ENCODE measurements at regions not wholly inside any gene's neighbourhood (a gene's known extent, or its start where the extent isn't known, plus 50 kb on each side); places are given as distances from the start of the nearest gene placed in this dataset.
A peak's percentile ranks its signal among the peaks of the same experiment; 100 is the strongest.

DNA sequence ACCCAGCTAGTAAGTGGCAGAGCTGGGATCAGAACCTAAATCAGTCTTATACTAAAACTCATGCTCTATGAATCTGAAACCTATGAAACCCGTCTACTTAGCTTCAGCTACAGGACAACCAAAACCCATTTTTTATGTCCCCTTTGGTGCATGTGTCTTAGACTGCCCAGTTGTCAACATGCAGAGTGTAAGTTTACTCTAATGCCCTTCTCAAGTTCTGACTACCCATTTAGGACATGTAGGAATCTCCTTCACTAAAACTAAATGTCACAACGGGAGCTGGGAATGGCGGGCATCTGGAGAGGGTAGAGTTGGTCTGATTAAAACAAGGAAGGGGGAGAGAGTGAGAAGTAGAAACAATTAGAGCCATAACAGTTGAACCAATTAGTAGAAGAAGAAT lies 167.9 kb upstream of the UBASH3B start:
- Histone ChIP-seq H3K36me3 (ENCODE audit: control insufficient read depth, insufficient read depth, low read length) (no peaks in the 10 kb centered on the region), H3K9ac (ENCODE audit: low read depth, low read length) (no peak overlapping the region), H3K27me3 (ENCODE audit: control insufficient read depth, insufficient read depth, low read length) (no peaks in the 10 kb centered on the region), H3K9me3 (ENCODE audit: control insufficient read depth, insufficient read depth, low read length) (no peaks in the 10 kb centered on the region), H3K4me1 (ENCODE audit: control insufficient read depth, insufficient read depth, low read length) (no peaks in the 10 kb centered on the region), H3K4me3 (ENCODE audit: low read depth, low read length) (no peak overlapping the region)

DNA sequence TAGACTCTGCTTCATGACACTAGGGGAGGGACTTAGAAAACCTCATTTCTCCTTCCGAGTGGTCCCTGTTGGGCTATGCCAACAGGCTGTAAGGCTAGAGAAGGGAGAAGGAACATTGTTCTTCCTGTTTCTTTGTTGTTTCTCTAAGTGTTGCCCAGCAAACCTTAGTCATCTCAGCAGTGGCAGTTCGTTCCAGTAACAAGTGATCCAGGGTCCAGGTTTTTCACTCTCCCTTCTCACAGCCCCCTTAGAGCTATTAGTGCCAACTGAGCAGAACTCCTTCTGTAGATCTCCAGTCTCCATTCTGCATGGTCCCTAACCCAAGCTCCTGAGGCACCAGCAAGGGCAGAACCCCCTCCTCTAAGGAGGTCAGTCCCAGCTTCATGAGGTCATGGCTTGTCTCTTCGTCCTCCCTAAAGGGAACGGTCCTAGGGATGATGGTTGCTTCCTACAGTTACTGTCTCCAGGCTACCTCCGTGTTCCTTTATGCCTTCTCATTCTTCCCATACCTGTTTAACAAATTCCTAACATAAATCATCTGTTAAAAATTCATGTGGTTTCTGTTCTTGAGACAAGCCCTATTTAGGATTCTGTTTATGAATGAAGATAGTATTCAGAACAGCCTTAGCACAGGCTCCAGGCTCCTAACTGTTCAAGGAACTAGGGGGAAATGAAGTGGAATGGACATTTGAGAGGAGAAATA lies 168.6 kb upstream of the UBASH3B start:
- Histone ChIP-seq H3K4me1 (ENCODE audit: control insufficient read depth, insufficient read depth, low read length) (no peaks in the 10 kb centered on the region), H3K36me3 (ENCODE audit: control insufficient read depth, insufficient read depth, low read length) (no peaks in the 10 kb centered on the region), H3K4me3 (ENCODE audit: low read depth, low read length) (no peak overlapping the region), H3K9me3 (ENCODE audit: control insufficient read depth, insufficient read depth, low read length) (no peaks in the 10 kb centered on the region), H3K9ac (ENCODE audit: low read depth, low read length) (no peak overlapping the region), H3K27me3 (ENCODE audit: control insufficient read depth, insufficient read depth, low read length) (no peaks in the 10 kb centered on the region)

GRCh38 chr11:122478986-122479385 lies 176.5 kb upstream of the UBASH3B start:
- no peaks in the 10 kb centered on the region for H3K36me3 ChIP-seq (ENCODE audit: control insufficient read depth, insufficient read depth, low read length)
- no peaks in the 10 kb centered on the region for H3K27me3 ChIP-seq (ENCODE audit: control insufficient read depth, insufficient read depth, low read length)
- H3K4me3 ChIP-seq (ENCODE audit: low read depth, low read length), result no peak overlapping the region
- no peak overlapping the region for H3K9ac ChIP-seq (ENCODE audit: low read depth, low read length)
- H3K9me3 ChIP-seq (ENCODE audit: control insufficient read depth, insufficient read depth, low read length), result no peaks in the 10 kb centered on the region
- H3K4me1 ChIP-seq (ENCODE audit: control insufficient read depth, insufficient read depth, low read length), result no peaks in the 10 kb centered on the region

DNA sequence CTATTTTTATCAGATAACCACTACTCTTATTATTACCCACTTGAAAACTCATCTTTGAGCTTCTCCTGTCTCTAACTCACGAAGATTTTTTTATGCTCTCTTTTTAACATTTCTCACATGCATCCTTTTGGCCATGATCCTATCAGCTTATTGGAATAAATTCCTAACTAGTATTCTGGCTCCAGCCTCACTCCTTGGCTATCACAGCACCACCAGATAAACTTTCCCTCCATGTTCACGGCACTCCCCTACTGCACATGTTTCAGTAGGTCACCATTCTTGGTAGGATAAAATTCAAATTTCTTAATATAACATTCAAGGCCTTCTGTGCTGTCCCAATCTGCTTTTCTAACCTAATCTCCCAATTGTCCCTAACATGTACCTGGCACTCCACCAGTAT lies 186.6 kb upstream of the UBASH3B start:
- Histone ChIP-seq H3K4me1 (ENCODE audit: control insufficient read depth, insufficient read depth, low read length) (no peaks in the 10 kb centered on the region), H3K4me3 (ENCODE audit: low read depth, low read length) (no peak overlapping the region), H3K27me3 (ENCODE audit: control insufficient read depth, insufficient read depth, low read length) (no peaks in the 10 kb centered on the region), H3K9ac (ENCODE audit: low read depth, low read length) (no peak overlapping the region), H3K36me3 (ENCODE audit: control insufficient read depth, insufficient read depth, low read length) (no peaks in the 10 kb centered on the region), H3K9me3 (ENCODE audit: control insufficient read depth, insufficient read depth, low read length) (no peaks in the 10 kb centered on the region)

DNA sequence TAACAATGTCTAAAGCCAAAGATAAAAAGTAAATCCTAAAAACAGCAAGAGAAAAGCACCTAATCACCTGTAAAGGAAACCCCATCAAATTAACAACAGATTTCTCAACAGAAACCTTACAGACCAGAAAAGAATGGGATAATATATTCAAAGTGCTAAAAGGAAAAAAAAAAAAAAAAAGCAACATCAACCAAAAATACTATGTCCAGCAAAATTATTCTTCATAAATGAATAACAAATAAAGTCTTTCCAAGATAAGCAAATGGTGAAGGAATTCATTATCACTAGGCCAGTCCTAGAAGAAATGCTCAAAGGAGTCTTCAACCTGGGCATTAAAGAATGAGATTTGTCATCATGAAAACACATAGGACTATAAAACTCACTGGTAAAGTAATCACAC lies 192.0 kb upstream of the UBASH3B start:
- Histone ChIP-seq H3K36me3 (ENCODE audit: control insufficient read depth, insufficient read depth, low read length) (no peaks in the 10 kb centered on the region), H3K4me3 (ENCODE audit: low read depth, low read length) (no peak overlapping the region), H3K9me3 (ENCODE audit: control insufficient read depth, insufficient read depth, low read length) (no peaks in the 10 kb centered on the region), H3K4me1 (ENCODE audit: control insufficient read depth, insufficient read depth, low read length) (no peaks in the 10 kb centered on the region), H3K27me3 (ENCODE audit: control insufficient read depth, insufficient read depth, low read length) (no peaks in the 10 kb centered on the region), H3K9ac (ENCODE audit: low read depth, low read length) (no peak overlapping the region)

GRCh38 chr11:122459064-122459463 lies 196.5 kb upstream of the UBASH3B start:
- no peaks in the 10 kb centered on the region for H3K4me1 ChIP-seq (ENCODE audit: control insufficient read depth, insufficient read depth, low read length)
- no peak overlapping the region for H3K4me3 ChIP-seq (ENCODE audit: low read depth, low read length)
- H3K36me3 ChIP-seq (ENCODE audit: control insufficient read depth, insufficient read depth, low read length), result no peaks in the 10 kb centered on the region
- no peaks in the 10 kb centered on the region for H3K9me3 ChIP-seq (ENCODE audit: control insufficient read depth, insufficient read depth, low read length)
- H3K9ac ChIP-seq (ENCODE audit: low read depth, low read length), result no peak overlapping the region
- no peaks in the 10 kb centered on the region for H3K27me3 ChIP-seq (ENCODE audit: control insufficient read depth, insufficient read depth, low read length)

DNA sequence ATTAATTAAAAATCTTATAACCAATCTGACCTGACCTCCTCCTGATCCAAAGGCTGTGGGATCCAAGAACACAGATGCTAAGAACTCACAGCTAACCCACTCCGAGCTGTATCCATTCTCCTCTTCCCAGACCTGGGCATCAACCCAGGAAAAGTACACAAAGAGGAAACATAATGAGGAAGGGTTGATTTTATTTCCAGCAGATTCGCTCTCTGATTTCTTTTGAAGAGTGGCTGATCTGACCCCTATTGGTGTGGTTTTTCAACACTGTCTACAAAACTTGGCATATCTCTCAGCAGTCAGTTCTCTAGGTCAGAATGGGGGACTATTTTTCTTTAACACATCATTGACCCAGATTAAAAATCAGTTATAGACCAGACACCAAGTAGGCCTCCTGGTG lies 201.9 kb upstream of the UBASH3B start:
- Histone ChIP-seq H3K36me3 (ENCODE audit: control insufficient read depth, insufficient read depth, low read length) (no peaks in the 10 kb centered on the region), H3K4me3 (ENCODE audit: low read depth, low read length) (no peak overlapping the region), H3K27me3 (ENCODE audit: control insufficient read depth, insufficient read depth, low read length) (no peaks in the 10 kb centered on the region), H3K9me3 (ENCODE audit: control insufficient read depth, insufficient read depth, low read length) (no peaks in the 10 kb centered on the region), H3K9ac (ENCODE audit: low read depth, low read length) (no peak overlapping the region), H3K4me1 (ENCODE audit: control insufficient read depth, insufficient read depth, low read length) (no peaks in the 10 kb centered on the region)

GRCh38 chr11:122451911-122452310 lies 203.6 kb upstream of the UBASH3B start:
- Histone ChIP-seq H3K4me3 (ENCODE audit: low read depth, low read length) (no peak overlapping the region), H3K4me1 (ENCODE audit: control insufficient read depth, insufficient read depth, low read length) (no peaks in the 10 kb centered on the region), H3K9me3 (ENCODE audit: control insufficient read depth, insufficient read depth, low read length) (no peaks in the 10 kb centered on the region), H3K9ac (ENCODE audit: low read depth, low read length) (no peak overlapping the region), H3K27me3 (ENCODE audit: control insufficient read depth, insufficient read depth, low read length) (no peaks in the 10 kb centered on the region), H3K36me3 (ENCODE audit: control insufficient read depth, insufficient read depth, low read length) (no peaks in the 10 kb centered on the region)

DNA sequence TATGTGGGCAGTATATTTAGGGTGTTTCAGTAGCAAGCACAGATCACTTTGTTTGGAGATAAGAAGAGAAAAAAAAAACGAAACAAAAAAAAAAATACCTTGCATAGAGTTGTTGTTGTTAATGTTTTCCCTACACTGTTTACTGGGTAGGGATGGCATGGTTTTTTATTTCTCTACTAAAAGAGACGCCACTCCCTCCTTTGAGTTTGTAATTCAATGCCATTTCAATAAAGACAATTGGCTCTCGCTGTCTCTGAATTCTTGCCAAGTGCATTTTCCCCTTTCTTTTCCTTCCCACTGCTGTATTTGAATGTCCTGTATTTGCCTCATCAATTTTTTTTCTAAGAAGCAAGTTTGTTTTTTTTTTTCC lies 213.9 kb upstream of the UBASH3B start:
- Histone ChIP-seq H3K36me3 (ENCODE audit: control insufficient read depth, insufficient read depth, low read length) (no peaks in the 10 kb centered on the region), H3K4me1 (ENCODE audit: control insufficient read depth, insufficient read depth, low read length) (peaks cover 22% of the 10 kb centered on the region), H3K4me3 (ENCODE audit: low read depth, low read length) (peak overlapping the region; percentile 15), H3K27me3 (ENCODE audit: control insufficient read depth, insufficient read depth, low read length) (no peaks in the 10 kb centered on the region), H3K9me3 (ENCODE audit: control insufficient read depth, insufficient read depth, low read length) (no peaks in the 10 kb centered on the region), H3K9ac (ENCODE audit: low read depth, low read length) (no peak overlapping the region)

DNA sequence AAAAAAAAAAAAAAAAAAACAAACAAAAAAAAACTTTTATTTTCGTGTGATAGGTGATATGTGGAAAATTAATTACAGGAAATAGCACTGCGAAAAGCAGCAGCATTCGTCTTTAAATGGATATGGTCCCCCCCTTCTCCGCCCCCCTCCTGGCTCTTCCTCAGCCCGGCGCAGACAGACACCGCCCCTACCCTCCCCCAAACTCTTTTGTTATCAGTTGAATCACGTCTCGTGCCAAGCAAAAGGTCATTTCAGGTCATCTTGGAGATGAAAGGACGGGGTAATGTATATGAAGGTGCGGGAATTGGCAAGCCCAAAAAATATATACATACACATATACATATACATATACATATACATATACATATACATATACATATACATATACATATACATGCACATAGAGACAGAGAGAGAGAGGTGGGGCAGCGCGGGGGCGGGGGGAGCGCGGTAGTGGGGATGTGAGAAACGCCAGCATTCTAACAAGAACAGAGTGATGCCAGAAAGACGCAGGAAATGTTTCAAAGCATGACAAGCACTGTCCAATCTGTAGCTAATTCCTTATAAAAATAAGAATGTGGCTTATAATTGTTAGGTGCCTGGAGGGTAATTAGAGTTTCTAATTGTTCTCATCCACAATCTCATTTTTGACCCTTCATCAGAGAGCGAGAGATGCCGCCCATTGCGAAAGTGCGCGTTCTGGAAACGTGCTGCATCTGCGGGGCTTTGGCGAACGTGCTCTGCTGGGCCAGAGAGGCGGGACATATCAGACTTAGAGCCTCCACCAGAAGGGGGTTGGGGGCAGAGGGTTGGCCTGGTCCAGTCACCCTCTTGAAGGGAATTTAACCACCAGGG lies 214.5 kb upstream of the UBASH3B start:
- H3K9ac ChIP-seq (ENCODE audit: low read depth, low read length), result no peak overlapping the region

GRCh38 chr11:122439866-122440810 lies 215.4 kb upstream of the UBASH3B start:
- H3K4me3 ChIP-seq (ENCODE audit: low read depth, low read length), result peak overlapping the region; percentile 72

More for the DNA sequence above, 214.5 kb upstream of the UBASH3B start:
- Histone ChIP-seq H3K27me3 (ENCODE audit: control insufficient read depth, insufficient read depth, low read length) (no peaks in the 10 kb centered on the region), H3K4me1 (ENCODE audit: control insufficient read depth, insufficient read depth, low read length) (peaks cover 22% of the 10 kb centered on the region), H3K9me3 (ENCODE audit: control insufficient read depth, insufficient read depth, low read length) (no peaks in the 10 kb centered on the region), H3K4me3 (ENCODE audit: low read depth, low read length) (peak overlapping the region; percentile 15), H3K36me3 (ENCODE audit: control insufficient read depth, insufficient read depth, low read length) (no peaks in the 10 kb centered on the region)

More at GRCh38 chr11:122439866-122440810, 215.4 kb upstream of the UBASH3B start:
- H3K27me3 ChIP-seq (ENCODE audit: control insufficient read depth, insufficient read depth, low read length), result no peaks in the 10 kb centered on the region
- peaks cover 24% of the 10 kb centered on the region for H3K4me1 ChIP-seq (ENCODE audit: control insufficient read depth, insufficient read depth, low read length)
- no peaks in the 10 kb centered on the region for H3K9me3 ChIP-seq (ENCODE audit: control insufficient read depth, insufficient read depth, low read length)
- H3K36me3 ChIP-seq (ENCODE audit: control insufficient read depth, insufficient read depth, low read length), result no peaks in the 10 kb centered on the region
- no peak overlapping the region for H3K9ac ChIP-seq (ENCODE audit: low read depth, low read length)
